ENCODE measurements at regions not wholly inside any gene's neighbourhood (a gene's known extent, or its start where the extent isn't known, plus 50 kb on each side); places are given as distances from the start of the nearest gene placed in this dataset.

DNA sequence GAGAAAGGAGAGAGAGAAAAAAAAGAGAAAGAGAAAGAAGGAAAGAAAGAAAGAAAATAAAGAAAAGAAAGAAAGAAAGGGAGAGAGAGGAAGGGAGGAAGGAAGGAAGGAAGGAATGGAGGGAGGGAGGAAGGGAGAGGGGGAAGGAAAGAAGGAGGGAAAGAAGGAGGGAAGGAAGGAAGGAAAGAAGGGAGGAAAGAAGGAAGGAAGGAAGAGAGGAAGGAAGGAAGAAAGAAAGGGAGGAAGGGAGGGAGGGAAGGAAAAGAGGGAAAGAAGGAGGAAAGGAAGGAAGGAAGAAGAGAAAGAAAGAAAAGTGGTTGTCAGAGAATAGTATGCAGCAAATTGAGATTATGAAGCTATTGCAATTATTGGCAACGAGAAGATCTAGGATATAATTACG, 49.9 kb upstream of the NIPBL start:
- Histone ChIP-seq H3K9me3 (ENCODE audit: control insufficient read depth, low read length) (no peaks in the 10 kb centered on the region), H3K4me1 (ENCODE audit: control insufficient read depth, insufficient read depth, low read length) (no peaks in the 10 kb centered on the region)
- WGBS: 81% methylated on average over 2 of the region's 2 CpGs

More for the DNA sequence above, 49.9 kb upstream of the NIPBL start:
- intact Hi-C loops (cut with DNase I): no loop called here
- Histone ChIP-seq H3K4me3 (ENCODE audit: low read length) (no peak overlapping the region), H3K27me3 (ENCODE audit: control insufficient read depth, insufficient read depth) (no peaks in the 10 kb centered on the region), H3K27ac (ENCODE audit: low read length) (no peak overlapping the region)
- ATAC-seq: no peak
- DNase-seq: no peak

Data from right cardiac atrium (tissue), 5 donors.